Brain pericyte (primary cell): ENCODE measurements at regions not wholly inside any gene's neighbourhood (a gene's known extent, or its start where the extent isn't known, plus 50 kb on each side); places are given as distances from the start of the nearest gene placed in this dataset.

Experiments used
- DNase-seq: peaks from one replicate; pipeline ENCODE4 v3.0.0-alpha.2; 2012; ENCODE audit warnings: low read depth, low spot score

DNA sequence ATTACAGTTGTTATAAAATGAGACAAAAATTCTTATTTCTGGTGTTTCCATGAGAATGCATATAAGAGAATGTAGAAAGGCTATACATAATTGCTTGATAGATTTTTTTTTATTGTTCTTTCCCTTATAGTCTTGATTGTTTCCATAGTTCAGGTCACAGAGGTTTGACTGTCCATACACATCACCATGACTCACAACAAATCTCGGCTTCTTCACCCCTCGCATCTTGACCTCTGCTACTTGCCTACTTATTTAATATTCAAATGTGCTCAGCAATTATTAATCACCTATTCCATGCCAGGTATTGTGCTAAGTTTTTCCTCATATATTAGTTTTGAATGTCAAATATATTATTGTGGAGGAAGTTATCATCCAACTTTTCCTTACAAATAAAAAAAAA, 789.6 kb downstream of the RNF144A start:
- no peak for DNase-seq

DNA sequence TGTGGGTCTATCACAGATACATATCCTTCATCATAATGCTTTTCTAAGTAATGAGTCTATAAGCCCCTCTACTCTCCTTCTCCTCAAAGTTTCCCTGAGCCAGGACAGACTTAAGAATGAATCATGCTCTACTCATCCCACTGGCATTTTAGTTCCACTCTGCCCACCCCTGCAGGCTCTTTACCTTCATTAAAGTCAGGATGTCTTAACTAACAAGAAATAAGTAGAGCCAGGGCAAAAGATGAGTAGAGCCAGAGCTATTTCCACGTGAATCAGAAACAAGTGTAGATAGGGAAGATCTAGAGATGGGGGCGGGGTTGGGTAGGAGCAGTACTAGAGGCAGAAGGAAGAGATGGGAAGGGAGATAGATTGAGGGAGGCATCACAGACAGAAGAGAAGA, 790.5 kb downstream of the RNF144A start:
- DNase-seq = no peak

DNA sequence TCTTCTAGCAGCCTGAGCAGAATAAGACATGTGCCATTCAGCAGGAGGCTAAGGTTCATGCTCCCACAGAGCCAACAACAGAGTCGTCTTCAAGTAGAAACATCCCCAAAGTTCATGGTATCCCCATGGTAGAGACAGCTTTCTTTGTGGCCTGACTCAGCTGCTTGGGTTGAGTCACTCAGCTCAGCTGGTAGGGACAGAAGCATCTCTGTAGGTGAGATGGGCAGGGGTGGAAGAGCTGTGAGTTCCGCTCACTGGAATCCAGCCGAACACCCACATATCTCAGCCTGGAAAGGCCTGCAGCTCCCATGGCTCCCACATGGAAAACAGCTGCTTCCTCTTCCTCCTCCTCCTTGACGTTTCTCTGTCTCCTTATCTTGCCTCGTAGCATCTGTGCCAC, 792.7 kb downstream of the RNF144A start:
- DNase-seq = no peak

DNA sequence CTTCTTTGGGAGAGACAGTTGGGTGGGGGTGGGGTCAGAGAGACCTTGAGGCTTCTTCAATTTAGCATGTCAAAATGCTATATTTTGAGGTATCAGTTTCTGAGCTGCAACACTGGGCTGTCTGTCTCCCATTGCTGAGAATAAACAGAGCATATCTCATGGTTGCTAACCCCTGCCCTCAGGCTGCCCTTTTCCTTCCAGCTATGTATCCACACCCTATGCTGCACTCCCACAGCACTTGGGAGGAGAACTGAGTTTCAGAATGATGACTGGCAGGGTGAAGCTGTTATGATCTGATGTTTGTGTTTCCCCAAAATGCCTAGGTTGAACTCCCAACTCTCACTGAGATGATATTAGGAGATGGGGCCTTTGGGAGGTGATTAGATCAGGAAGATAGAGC, 794.0 kb downstream of the RNF144A start:
- DNase-seq = no peak

DNA sequence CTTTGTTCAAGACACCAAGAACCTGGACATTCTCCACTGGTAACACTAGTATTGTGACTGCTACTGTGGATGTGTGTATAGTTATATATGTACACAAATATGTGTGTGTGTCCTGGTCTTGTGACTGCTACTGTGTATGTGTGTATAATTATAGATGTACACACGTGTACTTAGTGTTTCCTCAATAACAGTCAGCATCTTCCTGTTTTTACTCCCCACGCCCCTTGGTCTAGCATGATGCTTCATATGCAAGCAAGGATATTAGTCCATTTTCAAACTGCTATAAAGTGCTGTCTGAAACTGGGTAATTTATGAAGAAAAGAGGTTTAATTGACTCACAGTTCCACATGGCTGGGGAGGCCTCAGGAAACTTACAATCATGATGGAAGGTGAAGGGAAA, 802.7 kb downstream of the RNF144A start:
- DNase-seq = no peak

DNA sequence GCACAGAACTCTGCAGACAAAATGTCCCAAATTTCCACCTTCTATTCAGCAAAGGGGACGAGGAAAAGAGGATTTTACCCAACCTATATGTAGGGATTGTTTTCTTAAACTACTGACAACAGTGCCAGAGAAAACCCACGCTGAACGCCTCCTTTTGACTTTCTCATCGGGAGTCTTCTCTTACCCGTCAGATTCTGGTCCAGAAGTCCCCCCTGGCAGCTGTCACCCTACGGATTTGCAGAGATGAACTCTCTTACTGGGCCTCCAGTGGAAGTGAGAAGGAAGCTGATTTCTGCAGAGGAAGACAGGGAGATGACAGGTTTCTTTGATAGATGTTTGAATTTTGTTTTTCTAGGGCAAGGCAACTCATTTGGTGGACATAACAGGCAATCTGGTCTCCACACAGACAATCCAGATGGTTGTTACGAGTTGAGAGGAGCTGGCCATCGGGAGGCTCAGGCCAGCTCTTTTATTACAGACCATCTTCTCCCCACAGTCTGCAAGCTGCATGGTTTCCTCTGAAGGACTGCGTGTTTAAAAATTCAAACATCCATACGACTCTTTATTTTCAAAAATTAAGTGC, 804.3 kb downstream of the RNF144A start:
- no peak for DNase-seq

DNA sequence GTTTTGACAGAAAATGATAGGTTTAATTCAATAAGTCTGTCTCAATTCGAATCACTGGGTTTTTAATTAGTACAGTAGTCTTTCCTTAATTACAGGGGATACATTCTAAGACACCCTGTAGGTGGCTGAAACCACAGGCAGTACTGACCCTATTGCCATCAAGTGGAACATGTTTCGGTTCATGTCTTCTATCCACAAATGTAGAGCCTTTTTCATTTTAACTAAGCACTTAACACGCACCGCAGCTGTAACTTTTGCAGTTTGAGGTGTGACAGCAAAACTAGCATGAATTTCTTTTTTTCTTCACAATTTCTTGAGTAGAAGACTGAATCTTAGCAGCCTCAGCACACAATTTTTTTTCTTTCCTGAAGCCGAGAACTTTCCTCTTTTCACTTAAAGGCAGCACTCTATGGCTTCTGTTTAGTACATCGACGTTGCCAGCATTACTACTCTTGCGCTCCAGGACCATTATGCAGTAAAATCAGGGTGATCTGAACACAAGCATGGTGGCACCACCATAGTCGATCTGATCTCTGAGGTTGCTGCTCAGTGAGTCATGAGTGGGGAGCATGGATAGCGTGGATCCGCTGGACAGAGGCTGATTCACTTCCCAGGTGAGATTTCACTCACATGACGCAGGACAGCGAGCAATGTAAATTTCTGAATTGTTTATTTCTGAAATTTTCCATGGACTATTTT, 805.1 kb downstream of the RNF144A start:
- DNase-seq = no peak

DNA sequence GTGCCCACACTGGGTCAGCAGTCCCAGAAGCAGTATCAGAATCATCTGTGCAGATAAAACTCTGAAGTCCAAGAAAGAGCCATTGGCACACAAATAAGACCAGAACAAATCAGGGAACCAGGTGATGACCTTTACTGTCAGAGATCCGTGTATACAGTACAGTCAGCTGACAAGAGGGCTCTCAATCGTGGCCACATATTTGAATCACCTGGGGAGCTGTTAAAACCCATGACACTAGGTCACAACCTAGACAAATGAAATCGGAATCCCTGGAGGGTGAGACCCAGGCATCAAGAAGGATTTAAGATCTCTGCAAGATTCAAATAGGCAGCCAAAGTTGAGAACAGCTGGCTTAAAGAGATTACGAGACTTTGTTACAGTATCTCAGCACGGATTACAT, 807.1 kb downstream of the RNF144A start:
- no peak for DNase-seq

DNA sequence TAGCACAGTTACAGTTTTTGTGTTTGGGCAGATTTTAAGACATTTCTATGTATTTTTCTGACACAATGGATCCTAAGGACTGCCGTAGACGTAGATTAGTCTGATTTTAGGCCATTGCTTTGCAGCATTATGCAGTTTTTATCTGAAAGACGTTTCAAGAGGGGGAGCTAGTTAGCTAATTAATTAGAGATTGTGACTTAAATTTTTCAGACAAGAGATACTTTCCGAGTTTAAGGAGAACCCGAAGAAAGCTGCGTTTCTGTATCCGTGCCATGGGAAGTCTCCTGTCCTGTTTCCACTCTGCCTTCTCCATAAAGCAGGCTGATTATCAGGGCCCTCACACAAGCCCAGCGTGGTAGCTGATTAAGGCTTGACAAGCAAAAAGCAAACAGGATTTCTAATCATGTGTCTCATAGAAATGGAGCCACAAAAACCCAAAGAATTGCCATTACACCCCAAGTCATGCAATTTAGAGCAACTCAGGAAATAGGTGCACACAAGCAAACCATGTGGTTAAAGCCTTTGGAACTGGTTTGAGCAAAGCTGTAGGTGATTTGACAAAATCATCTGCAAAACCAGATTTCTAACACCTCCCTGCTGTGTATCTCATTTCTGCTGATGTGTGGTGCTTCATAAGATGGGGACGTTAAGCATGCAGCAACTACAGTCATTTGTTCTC, 808.1 kb downstream of the RNF144A start:
- DNase-seq = no peak

DNA sequence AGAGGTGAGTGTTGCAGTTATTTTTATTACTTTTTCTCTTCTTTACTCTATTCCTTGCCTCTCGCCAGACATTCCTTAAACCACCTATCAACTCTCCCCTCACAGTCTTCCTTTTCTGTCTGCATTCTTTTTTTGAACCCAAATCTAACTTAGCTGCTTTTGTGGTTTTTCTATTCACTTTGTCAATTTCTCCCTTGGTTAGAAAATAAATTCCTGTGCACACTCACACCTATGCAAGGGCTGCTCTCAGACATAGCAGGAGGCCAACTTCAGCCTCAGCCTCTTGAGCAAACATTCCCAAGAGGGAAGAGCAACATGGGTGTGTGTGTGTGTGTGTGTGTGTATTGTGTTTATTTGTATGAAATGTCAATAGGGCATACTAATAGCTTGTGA, 808.6 kb downstream of the RNF144A start:
- DNase-seq = no peak

DNA sequence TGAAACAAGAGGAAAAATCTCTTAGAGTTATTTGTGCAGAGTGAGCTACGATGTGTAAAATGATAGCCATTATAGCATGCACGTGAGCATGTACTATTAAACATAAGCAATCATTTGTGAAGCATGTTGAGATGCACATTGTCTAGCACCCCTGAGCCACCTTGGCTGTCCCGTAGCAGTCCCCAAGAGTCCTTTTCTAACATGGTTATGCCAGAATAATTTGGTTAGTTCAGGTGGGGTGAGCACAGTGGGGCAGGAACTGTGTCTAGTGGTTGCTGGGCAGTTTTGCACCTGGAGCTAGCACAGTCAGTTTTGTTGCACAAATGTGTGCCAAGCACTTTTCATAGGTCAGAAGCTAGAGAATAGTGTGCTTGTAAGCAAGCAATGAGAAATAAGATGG, 809.8 kb downstream of the RNF144A start:
- DNase-seq = no peak

DNA sequence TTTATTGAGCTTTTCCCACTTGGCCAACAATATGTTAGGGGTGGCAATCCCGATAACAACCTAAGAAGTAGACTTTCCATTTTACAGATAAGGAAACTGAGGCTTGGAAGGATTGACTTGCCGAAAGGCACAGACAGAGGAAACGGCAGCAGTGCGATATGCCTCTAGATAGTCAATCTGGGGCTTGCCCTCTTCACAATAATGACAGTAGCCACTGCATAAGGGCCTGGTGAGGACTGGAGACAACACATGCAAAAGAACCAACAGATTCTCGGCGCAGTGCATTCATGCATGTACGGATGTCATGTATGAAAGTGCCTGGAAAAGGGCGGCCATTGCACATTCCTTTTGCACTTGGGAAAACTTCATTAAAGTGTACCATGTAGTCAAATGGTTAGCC, 811.2 kb downstream of the RNF144A start:
- no peak for DNase-seq

DNA sequence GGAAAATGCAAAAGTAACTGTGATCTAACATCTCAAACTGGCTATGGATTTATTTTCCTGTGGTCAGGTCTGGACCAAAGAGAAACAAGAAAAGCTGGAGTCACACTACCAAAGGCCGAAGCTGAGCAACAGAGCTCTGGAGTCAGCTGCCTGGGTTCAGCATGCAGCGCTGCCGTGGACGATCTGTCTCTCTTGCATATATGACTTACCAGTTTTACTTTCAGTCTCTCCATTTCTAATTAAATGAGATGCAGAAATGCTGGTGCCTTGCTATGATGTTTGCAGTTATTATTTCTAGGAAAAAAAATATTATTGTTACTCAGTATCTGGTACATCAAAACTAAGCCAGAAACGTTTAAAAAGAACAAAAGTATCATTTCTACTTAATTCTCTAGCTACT, 813.2 kb downstream of the RNF144A start:
- no peak for DNase-seq

DNA sequence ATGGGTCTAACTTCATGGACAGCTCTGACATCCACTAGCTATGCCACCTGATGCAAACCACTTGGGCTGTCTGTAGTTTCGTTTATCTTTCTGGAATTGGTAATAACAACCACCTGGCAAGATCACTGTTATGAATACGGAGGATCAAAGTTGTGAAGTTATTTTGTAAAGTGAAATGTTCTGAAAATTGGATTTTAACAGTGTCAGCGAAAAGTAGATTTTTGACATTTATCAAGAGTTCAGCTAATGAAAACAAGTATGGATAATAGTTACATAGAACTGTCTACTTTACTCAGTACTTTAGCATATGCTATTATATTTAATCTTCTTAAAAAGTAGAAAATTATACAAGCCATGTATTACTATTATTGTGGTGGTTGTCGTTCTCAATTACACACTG, 813.8 kb downstream of the RNF144A start:
- no peak for DNase-seq

DNA sequence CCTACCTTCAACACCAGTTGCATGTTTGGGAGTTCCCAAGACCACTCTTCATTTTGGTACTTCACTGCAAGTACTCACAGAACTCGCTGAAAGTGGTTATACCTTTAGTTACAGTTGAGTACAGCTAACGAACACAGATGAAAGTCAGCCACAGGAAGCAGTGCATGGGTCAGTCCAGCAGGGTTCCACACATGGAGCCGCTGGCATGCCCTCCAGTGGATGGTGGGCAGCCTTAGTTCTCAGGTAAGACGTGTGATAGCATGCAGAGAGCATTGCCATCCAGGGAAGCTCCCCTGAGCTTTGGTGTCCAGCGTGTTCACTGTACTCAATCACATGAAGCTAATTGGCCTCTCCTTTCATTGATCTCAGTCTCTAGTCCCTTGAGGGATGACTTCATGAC, 815.3 kb downstream of the RNF144A start:
- DNase-seq = no peak

DNA sequence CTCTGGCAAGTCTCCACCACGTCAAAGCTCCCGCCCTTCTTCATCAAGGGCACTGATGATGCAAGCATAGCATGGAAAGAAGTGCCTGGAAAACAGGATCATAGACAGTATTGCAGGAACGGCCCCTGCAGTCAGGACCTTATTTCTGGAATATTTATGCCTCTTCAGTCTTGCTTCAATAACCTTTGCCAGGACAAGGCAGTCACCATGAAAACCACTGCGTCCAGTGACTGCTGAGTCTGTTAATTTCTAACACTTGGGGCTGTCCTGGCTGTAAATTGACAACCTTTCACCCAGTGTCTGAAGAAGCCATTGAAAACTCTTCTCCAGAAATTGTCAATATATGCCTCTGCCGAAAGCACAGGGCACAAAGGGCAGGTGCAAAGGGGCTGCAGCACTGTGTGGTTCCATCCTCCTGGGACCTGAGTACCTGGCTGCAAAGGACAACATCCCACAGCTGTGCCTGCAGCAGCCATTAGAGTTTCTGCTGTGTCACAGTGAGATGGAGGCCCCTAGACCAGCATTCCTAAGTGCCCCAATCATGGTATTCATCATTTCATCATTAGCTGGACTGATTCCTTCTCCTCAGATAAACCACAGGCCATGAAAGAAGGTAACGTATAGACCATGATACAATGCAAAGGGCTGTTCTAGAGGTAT, 819.6 kb downstream of the RNF144A start:
- no peak for DNase-seq

DNA sequence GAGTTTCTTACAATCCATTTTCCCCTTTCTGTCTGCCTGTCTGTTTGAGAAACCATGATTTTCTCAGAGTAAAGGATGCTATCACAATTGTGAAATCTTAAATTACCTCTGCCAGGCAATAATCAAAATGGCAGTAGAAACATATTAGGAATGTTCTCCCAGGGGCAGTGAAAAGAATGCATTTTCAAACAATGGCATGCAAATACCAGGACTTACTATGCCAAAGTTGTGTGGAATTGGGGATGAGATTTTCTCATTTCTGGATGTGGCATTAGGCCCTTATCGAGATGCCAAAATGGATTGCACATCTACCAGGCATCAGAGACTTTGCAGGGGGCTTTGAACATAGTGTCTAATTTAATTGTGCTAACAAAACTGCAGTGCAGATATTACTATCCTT, 821.4 kb downstream of the RNF144A start:
- no peak for DNase-seq

DNA sequence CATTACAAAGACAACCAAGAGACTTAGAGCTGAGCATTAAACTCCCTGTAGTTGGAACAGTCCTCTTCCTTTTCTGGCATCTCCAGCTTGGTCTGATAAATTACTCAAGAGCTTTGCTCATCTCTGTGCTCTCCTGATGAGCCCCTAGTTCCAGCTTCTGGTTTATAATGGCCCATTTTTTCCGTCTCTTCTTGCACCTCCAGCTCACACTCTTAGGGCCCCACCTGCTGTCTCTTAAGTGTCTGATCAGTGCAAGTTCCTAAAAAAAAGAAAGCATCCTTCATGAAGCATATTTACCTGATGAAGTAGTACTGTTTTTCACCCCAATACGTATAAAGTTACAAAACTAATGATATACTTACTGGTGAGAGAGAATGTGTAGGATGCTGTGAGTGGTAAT, 822.9 kb downstream of the RNF144A start:
- DNase-seq = no peak

DNA sequence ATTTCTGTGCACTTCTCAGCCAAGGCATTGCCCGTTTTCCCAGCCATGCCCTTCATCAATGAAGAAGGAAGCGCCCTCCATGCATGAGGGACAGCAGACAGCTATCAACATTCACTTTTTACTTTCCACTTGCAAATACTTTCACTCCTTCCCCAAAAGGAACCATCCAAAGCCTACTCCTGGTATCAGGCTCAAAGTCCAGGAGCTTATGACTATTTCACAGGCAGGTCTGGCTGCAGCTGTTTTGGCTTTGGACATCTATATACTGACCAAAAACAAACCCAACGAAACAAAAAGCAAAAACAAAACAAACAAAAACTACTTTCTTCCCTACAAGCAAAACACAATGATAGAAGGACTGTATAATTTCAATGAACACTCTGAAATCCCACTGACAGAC, 825.1 kb downstream of the RNF144A start:
- no peak for DNase-seq

DNA sequence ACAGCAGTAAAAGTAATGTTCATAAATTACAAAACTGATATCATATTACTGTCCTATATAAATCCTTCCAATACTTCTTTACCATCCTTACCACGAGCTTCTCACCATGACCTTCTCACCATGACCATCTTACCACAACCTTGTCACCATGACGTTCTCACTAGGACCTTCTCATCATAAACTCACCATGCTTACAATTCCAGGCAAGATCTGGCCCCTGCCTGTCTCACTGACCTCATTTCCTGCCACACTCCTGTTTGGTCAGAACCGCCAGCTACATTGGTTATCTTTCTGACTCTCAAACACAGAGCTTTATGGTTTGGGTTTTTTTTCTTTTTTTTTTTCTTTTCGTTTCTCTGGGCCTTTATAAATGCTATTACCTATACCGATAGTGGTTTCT, 827.6 kb downstream of the RNF144A start:
- DNase-seq = no peak

DNA sequence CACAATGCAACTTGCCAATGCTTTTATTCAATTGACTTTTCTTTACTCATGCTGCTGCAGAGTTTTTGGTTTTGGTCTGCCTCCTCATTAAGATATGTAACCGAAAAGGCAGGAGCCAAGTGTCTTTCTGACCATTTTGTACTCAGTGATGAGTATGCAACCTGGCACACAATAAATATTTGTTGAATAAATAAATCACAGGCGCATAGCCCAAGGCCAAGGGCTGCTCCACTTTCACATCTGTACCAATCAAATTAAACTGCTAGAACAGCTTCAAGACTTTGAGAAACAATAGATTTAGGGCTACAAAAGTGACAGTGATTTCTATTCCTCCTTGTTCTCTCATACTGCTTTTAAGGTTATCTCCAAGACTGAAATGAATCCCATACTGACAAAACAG, 828.2 kb downstream of the RNF144A start:
- DNase-seq = no peak

DNA sequence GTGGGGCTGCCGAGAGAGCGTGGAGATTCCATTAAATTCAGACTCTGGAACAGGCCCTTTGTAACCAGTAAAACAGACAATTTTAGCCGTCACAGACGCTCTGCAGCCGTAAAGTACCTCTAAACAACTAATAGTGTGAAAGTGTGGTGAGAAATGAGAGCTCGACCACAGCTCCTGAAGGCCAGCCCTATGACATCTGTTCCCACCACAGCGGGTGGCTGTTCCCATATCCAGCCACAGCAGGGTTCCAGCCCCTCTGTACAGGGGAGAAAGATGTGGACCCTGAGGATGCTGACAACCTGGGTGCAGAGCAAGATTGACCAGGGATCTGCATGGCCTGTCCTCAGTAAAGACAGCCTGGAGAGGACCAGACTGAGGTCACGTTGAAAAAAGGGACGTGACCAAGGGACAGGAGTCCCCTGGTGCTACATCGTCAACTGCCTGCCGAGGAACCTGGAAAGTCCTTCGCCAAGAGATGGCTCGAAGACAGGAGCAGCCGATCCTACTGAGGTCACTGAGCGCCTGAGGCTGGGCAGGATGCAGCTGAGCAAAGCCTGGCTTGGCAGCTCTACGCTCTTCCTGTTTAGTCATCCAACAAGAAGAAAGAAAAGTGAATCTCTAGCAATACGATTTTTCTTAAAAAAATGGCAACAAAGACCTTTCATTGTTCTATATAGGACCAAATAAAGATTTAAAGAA, 831.7 kb downstream of the RNF144A start:
- no peak for DNase-seq
